ENCODE measurements at regions not wholly inside any gene's neighbourhood (a gene's known extent, or its start where the extent isn't known, plus 50 kb on each side); places are given as distances from the start of the nearest gene placed in this dataset.

DNA sequence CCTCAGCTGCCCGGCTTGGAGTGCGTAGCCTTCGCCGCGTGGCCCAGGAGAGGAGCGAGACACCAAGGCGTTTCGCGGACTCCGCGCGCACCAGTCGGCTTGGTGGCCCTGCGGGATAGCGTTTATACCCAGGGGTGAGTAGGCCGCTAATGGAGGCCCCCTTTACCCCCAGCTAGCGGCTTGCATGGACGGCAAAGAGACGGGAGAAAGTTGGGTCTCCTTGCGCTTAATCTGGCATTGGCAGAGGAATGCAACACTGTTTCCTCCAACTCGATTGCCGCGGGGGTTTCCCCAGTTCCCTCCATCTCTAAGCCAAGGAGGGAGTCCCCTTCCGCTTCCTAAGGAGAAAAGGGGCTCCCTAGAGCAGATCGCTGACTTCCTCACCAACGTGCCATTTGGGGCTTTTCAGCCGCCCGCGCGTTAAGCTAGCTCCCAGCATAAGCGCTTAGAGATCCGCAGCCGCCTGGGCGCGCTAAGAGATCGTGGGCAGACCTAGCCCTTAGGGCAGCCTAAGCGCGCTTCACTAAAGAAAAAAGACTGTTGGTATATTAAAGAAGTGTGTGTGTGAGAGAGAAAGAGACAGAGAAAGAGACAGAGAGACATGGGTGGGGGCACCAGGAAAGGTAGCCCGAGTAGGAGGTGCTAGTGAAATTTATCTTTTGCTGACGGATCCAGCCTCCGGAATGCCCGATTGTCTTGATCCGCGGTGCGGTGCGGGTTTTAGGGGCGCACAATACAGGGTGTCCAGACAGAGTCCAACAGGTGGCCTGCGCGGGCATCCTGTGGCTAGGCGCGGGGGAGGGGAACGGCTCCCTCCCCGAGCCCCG, 597.9 kb upstream of the SGCD start:
- no peaks in the 10 kb centered on the region for H3K27me3 ChIP-seq (ENCODE audit: low read depth)

DNA sequence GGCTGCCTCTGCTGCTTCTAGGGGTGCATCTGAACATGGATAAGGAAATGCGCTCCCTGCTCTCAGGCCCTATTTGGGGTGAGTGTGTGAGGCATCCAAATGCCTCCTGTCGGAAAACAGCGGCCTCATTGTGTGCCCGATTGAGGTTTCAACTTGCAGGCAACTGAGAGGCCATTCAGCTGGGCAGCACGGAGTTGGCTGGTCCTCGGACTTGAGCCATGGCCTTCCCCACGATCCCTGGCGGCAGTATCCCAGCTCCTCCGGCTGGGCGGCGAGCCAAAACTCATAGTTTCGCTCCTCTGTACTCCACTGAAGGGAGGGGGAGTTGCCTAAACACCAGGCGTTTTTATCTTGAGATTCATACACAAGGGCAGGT, 597.3 kb upstream of the SGCD start:
- no peak overlapping the region for H3K4me3 ChIP-seq
- no peaks in the 10 kb centered on the region for H3K36me3 ChIP-seq (replicated peaks)
- no peaks in the 10 kb centered on the region for H3K4me1 ChIP-seq
- H3K27me3 ChIP-seq (ENCODE audit: low read depth) = no peaks in the 10 kb centered on the region
- in situ Hi-C loops (cut with MboI; ENCODE audit: low sequenced_read_pairs) = no loop called here
- no peak for DNase-seq (ENCODE audit: low spot score in 2 of 2)
- no peaks in the 10 kb centered on the region for H3K9me3 ChIP-seq

More for the DNA sequence above, 597.9 kb upstream of the SGCD start:
- DNase-seq (ENCODE audit: low spot score in 2 of 2) = no peak
- H3K36me3 ChIP-seq (replicated peaks) = no peaks in the 10 kb centered on the region
- H3K4me3 ChIP-seq = no peak overlapping the region
- H3K9me3 ChIP-seq = no peaks in the 10 kb centered on the region
- in situ Hi-C loops (cut with MboI; ENCODE audit: low sequenced_read_pairs) = no loop called here
- no peaks in the 10 kb centered on the region for H3K4me1 ChIP-seq

DNA sequence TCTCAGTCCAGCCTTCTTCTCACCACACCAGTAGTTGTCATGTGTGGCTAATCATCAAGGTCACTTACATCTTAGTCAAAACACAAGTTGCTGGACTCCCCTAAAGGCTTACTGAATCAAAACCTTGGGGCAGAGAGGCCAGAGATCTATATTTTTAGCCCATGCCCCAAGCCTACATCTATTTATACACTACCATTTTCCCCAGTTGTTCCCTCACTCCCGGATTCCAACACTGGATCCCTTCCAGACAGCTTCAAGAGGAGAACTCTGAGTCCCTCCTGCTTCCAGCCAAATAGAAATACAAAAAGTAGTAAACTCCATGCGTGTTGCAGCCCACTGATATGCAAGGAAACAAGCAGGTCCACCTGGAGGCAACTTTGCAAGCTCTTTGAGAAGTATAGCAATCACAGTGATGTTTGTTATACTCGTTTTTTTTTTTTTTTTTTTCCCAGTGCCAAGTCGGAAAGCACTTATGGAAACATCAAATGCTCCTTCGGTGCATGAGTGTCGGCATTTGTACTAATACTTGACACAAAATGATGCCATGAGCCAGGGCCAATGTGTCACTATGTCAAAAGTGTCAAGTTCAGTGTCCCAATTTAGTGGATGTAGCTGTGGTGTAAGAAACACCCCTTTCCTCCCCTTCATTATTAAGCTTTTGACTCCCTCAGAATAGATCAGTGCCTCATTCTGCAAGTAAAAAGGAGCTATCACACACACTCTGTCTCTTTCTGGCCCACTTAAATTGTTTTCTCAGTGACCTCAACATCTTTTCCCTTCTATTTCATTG, 594.2 kb upstream of the SGCD start:
- Histone ChIP-seq H3K4me3 (no peak overlapping the region), H3K27me3 (ENCODE audit: low read depth) (no peaks in the 10 kb centered on the region), H3K36me3 (replicated peaks) (no peaks in the 10 kb centered on the region), H3K4me1 (no peaks in the 10 kb centered on the region), H3K9me3 (no peaks in the 10 kb centered on the region)
- in situ Hi-C loops (cut with MboI; ENCODE audit: low sequenced_read_pairs) = no loop called here
- DNase-seq (ENCODE audit: low spot score in 2 of 2) = no peak

DNA sequence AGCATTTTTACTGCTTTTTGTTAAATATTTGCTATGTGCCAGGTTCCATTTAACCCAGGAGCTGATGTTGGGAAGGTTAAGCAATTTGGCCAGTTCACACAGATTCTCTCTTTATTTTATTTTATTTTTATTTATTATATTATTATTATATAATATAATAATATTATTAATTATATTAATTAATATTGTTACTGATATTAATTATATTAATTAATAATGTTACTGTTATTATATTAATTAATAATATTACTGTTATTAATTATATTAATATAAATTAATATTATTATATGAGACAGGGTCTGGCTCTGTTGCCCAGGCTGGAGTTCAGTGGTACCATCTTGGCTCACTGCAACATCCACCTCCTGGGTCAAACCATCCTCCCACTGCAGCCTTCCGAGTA, 593.0 kb upstream of the SGCD start:
- Histone ChIP-seq H3K27me3 (ENCODE audit: low read depth) (no peaks in the 10 kb centered on the region), H3K4me3 (no peak overlapping the region), H3K4me1 (no peaks in the 10 kb centered on the region), H3K9me3 (no peaks in the 10 kb centered on the region), H3K36me3 (replicated peaks) (no peaks in the 10 kb centered on the region)
- in situ Hi-C loops (cut with MboI; ENCODE audit: low sequenced_read_pairs) = no loop called here
- DNase-seq (ENCODE audit: low spot score in 2 of 2) = no peak

DNA sequence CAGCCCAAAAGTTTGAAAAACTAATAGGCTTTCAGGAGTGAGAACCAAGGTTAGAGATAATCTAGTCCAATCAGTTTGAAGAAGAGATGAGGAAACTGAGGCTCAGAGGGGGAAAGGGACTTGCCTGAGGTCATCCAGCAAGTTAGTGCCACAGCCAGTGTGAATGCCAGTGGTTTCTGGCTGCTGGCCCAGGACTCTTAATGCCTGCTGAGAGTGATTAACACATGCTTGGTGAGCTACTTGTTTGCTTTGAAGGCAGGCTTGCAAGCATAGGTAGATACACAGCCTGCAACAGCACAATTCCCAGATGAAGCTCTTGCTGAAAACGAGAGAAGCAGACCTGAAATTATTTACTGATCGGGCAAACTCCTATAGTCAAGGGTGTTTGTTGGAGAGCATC, 591.6 kb upstream of the SGCD start:
- H3K36me3 ChIP-seq (replicated peaks) = no peaks in the 10 kb centered on the region
- no peaks in the 10 kb centered on the region for H3K4me1 ChIP-seq
- no peak for DNase-seq (ENCODE audit: low spot score in 2 of 2)
- H3K9me3 ChIP-seq = no peaks in the 10 kb centered on the region
- no peaks in the 10 kb centered on the region for H3K27me3 ChIP-seq (ENCODE audit: low read depth)
- no peak overlapping the region for H3K4me3 ChIP-seq
- in situ Hi-C loops (cut with MboI; ENCODE audit: low sequenced_read_pairs) = no loop called here

DNA sequence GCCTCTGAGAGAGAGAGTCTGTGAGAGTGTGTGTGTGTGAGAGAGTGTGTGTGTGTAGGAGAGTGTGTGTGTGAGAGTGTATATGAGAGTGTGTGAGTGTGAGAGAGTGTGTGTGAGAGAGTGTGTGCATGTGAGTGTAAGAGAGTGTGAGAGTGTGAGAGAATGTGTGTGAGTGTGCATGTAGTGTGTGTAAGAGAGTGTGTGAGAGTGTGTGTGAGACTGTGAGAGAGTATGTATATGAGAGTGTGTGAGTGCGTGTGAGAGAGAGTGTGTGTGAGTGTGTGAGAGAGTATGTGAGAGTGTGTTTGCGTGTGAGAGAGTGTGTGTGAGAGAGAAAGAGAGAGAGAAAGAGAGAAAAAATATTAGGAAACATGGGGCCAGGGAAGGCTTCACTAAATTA, 588.3 kb upstream of the SGCD start:
- Histone ChIP-seq H3K36me3 (replicated peaks) (no peaks in the 10 kb centered on the region), H3K27me3 (ENCODE audit: low read depth) (no peaks in the 10 kb centered on the region), H3K9me3 (no peaks in the 10 kb centered on the region), H3K4me3 (no peak overlapping the region), H3K4me1 (no peaks in the 10 kb centered on the region)
- in situ Hi-C loops (cut with MboI; ENCODE audit: low sequenced_read_pairs) = no loop called here
- no peak for DNase-seq (ENCODE audit: low spot score in 2 of 2)

DNA sequence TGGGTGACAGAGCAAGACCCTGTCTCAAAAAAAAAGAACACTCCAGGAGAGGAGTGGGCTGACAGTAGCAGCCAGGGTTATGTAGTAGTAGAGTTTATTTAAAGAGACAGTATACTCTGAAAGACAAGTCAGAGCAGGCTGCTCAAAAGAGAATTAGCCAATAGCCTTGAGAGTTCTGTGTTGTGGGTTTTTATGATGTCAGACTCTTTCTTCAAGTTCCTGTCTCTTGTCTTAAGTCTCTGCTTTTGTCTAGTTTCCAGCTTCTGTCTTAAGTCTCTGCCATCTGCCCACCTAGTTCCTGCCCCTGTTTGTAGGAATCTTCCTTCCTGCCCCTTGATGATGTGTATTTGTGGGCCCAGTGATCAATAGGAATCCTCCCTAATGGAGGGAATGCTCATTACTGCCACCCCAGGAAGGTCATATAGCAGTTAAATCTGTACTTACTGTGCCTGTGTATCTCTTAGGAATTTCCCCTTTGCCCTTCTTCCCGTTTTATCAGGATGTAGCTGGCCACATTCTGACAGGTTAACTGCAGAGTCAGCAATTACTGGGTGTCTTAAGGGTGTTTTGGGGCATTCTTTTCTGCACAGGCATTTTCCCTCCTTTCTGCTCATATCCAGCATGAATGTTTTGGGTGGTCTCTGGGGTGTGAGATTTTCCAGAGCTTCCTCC, 580.5 kb upstream of the SGCD start:
- H3K27me3 ChIP-seq (ENCODE audit: low read depth) = no peaks in the 10 kb centered on the region
- no peaks in the 10 kb centered on the region for H3K9me3 ChIP-seq
- no peak for DNase-seq (ENCODE audit: low spot score in 2 of 2)
- no peaks in the 10 kb centered on the region for H3K4me1 ChIP-seq
- H3K4me3 ChIP-seq = no peak overlapping the region
- in situ Hi-C loops (cut with MboI; ENCODE audit: low sequenced_read_pairs) = no loop called here
- no peaks in the 10 kb centered on the region for H3K36me3 ChIP-seq (replicated peaks)

- no peak for DNase-seq (ENCODE audit: low spot score in 2 of 2)
- in situ Hi-C loops (cut with MboI; ENCODE audit: low sequenced_read_pairs) = no loop called here
- Histone ChIP-seq H3K36me3 (replicated peaks) (no peaks in the 10 kb centered on the region), H3K4me1 (no peaks in the 10 kb centered on the region), H3K4me3 (no peak overlapping the region), H3K27me3 (ENCODE audit: low read depth) (no peaks in the 10 kb centered on the region), H3K9me3 (no peaks in the 10 kb centered on the region)
Observed at GRCh38 chr5:155750101-155750500, 576.9 kb upstream of the SGCD start.

- no peaks in the 10 kb centered on the region for H3K36me3 ChIP-seq (replicated peaks)
- H3K4me3 ChIP-seq = no peak overlapping the region
- H3K9me3 ChIP-seq = no peaks in the 10 kb centered on the region
- no peaks in the 10 kb centered on the region for H3K27me3 ChIP-seq (ENCODE audit: low read depth)
- no peaks in the 10 kb centered on the region for H3K4me1 ChIP-seq
- no peak for DNase-seq (ENCODE audit: low spot score in 2 of 2)
- in situ Hi-C loops (cut with MboI; ENCODE audit: low sequenced_read_pairs) = no loop called here
Observed at GRCh38 chr5:155750571-155750970, 576.4 kb upstream of the SGCD start.

- in situ Hi-C loops (cut with MboI; ENCODE audit: low sequenced_read_pairs) = no loop called here
- H3K9me3 ChIP-seq = no peaks in the 10 kb centered on the region
- DNase-seq (ENCODE audit: low spot score in 2 of 2) = no peak
- H3K4me3 ChIP-seq = no peak overlapping the region
- H3K4me1 ChIP-seq = no peaks in the 10 kb centered on the region
- H3K27me3 ChIP-seq (ENCODE audit: low read depth) = no peaks in the 10 kb centered on the region
- H3K36me3 ChIP-seq (replicated peaks) = no peaks in the 10 kb centered on the region
Observed at GRCh38 chr5:155753943-155754581, 572.9 kb upstream of the SGCD start.

DNA sequence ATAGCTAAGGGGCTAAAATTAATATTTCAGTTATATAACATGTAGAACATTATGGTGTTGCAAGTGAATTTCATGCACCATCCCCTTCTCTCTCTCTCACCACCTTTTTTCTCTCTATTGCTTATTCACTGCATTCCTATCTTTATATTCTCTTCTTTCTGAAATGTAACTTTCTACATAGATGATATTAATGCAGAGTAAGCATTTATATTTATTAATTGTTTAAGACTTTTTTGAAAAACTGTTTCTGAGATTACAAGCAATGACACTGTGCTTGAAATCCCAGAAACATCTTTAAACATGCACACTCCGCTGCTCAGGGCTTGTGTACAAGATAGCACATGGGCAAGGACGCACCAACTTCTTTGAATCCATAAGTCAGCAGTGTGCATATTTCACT, 567.7 kb upstream of the SGCD start:
- no peaks in the 10 kb centered on the region for H3K9me3 ChIP-seq
- no peak for DNase-seq (ENCODE audit: low spot score in 2 of 2)
- no peaks in the 10 kb centered on the region for H3K27me3 ChIP-seq (ENCODE audit: low read depth)
- H3K36me3 ChIP-seq (replicated peaks) = no peaks in the 10 kb centered on the region
- in situ Hi-C loops (cut with MboI; ENCODE audit: low sequenced_read_pairs) = no loop called here
- H3K4me3 ChIP-seq = no peak overlapping the region
- no peaks in the 10 kb centered on the region for H3K4me1 ChIP-seq

- no peaks in the 10 kb centered on the region for H3K27me3 ChIP-seq (ENCODE audit: low read depth)
- no peaks in the 10 kb centered on the region for H3K4me1 ChIP-seq
- in situ Hi-C loops (cut with MboI; ENCODE audit: low sequenced_read_pairs) = no loop called here
- no peak for DNase-seq (ENCODE audit: low spot score in 2 of 2)
- H3K4me3 ChIP-seq = no peak overlapping the region
- no peaks in the 10 kb centered on the region for H3K36me3 ChIP-seq (replicated peaks)
- H3K9me3 ChIP-seq = no peaks in the 10 kb centered on the region
Observed at GRCh38 chr5:155759984-155760383, 567.0 kb upstream of the SGCD start.

DNA sequence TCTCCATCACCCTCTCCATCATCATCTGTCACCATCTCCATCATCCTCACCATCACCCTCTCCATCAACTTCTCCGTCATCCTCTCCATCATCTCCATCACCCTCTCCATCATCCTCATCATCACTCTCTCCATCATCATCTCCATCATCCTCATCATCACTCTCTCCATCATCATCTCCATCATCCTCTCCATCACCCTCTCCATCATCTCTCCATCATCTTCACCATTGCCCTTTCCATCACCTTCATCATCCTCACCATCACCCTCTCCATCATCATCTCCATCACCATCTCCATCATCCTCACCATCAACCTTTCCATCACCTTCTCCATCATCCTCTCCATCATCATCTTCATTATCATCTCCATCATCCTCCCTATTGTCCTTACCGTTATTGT, 565.5 kb upstream of the SGCD start:
- DNase-seq (ENCODE audit: low spot score in 2 of 2) = no peak

DNA sequence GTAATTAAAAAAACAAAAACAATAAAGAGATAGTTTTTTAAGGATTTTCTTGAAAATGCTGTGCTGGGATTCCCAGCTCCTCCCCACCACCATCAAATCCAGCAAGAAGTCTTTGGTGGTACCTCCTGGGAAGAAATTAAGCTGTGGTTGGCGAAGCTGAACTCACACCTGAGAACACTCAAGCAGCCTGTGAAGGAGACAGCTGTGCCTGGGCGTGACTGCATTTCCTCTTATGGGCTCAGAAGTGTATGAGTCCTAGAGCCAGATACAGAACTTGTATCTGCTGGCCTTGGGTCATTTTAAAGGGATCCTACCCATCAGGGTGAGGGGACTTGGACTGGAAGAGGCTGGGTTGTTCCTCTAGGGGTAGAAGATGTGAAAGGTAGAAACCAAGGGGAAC, 561.2 kb upstream of the SGCD start:
- Histone ChIP-seq H3K4me3 (no peak overlapping the region), H3K9me3 (no peaks in the 10 kb centered on the region), H3K4me1 (no peaks in the 10 kb centered on the region), H3K27me3 (ENCODE audit: low read depth) (no peaks in the 10 kb centered on the region), H3K36me3 (replicated peaks) (no peaks in the 10 kb centered on the region)
- in situ Hi-C loops (cut with MboI; ENCODE audit: low sequenced_read_pairs) = no loop called here
- DNase-seq (ENCODE audit: low spot score in 2 of 2) = no peak

More for the DNA sequence above, 565.5 kb upstream of the SGCD start:
- no peaks in the 10 kb centered on the region for H3K27me3 ChIP-seq (ENCODE audit: low read depth)
- H3K36me3 ChIP-seq (replicated peaks) = no peaks in the 10 kb centered on the region
- no peaks in the 10 kb centered on the region for H3K4me1 ChIP-seq
- H3K4me3 ChIP-seq = no peak overlapping the region
- H3K9me3 ChIP-seq = no peaks in the 10 kb centered on the region
- in situ Hi-C loops (cut with MboI; ENCODE audit: low sequenced_read_pairs) = no loop called here
